ENCODE measurements at regions not wholly inside any gene's neighbourhood (a gene's known extent, or its start where the extent isn't known, plus 50 kb on each side); places are given as distances from the start of the nearest gene placed in this dataset.
"Not testable (repeated sequence)": the region's sequence is repeated elsewhere in the genome, so short reads cannot be mapped to it uniquely, and the experiment has no call there.

GRCh38 chr1:203559523-203559922 lies 65.6 kb downstream of the OPTC start:
- H3K27me3 ChIP-seq (ENCODE audit: insufficient read depth, low read depth, low read length) = no peaks in the 10 kb centered on the region
- no peak overlapping the region for H3K4me2 ChIP-seq (ENCODE audit: low read length)
- H4K20me1 ChIP-seq (ENCODE audit: insufficient read depth) = no peaks in the 10 kb centered on the region
- H3K9me2 ChIP-seq (ENCODE audit: insufficient read depth, low read length) = no peaks in the 10 kb centered on the region
- H3K36me3 ChIP-seq (ENCODE audit: insufficient read depth, low read length) = no peaks in the 10 kb centered on the region
- H3K9me3 ChIP-seq (ENCODE audit: low read length) = no peaks in the 10 kb centered on the region
- H3K4me3 ChIP-seq (ENCODE audit: low read length) = no peak overlapping the region
- H3K9ac ChIP-seq (ENCODE audit: low read length) = no peak overlapping the region
- no peaks in the 10 kb centered on the region for H3K79me2 ChIP-seq (replicated peaks; ENCODE audit: insufficient read depth, low read length)
- TF ChIP-seq RAD21 (conservative IDR thresholded peaks at IDR 0.05) (no peak), REST (IDR thresholded peaks at IDR 0.05; ENCODE audit: borderline replicate concordance) (no peak), EP300 (conservative IDR thresholded peaks at IDR 0.05; ENCODE audit: poor library complexity, severe bottlenecking) (no peak), POLR2AphosphoS5 (IDR thresholded peaks at IDR 0.05) (no peak), TAF1 (IDR thresholded peaks at IDR 0.05; ENCODE audit: low read depth) (no peak), MXI1 (conservative IDR thresholded peaks at IDR 0.05; ENCODE audit: poor library complexity, severe bottlenecking) (no peak), SMC3 (conservative IDR thresholded peaks at IDR 0.05; ENCODE audit: poor library complexity) (no peak), EZH2 (IDR thresholded peaks at IDR 0.05; ENCODE audit: borderline replicate concordance, insufficient read depth, low read length, poor library complexity, severe bottlenecking) (no peak), CTCF (IDR thresholded peaks at IDR 0.05; ENCODE audit: poor library complexity, severe bottlenecking) (no peak)
- no peaks in the 10 kb centered on the region for H3F3A ChIP-seq (ENCODE audit: insufficient read depth, low read length, poor library complexity, severe bottlenecking)
- no peak overlapping the region for H2AFZ ChIP-seq (ENCODE audit: low read depth, low read length)
- H3K27ac ChIP-seq (ENCODE audit: low read length) = no peak overlapping the region

GRCh38 chr1:203561761-203562160 lies 64.9 kb upstream of the ATP2B4 start:
- H3K4me2 ChIP-seq (ENCODE audit: low read length); H3K4me3 ChIP-seq (ENCODE audit: low read length); H3K9ac ChIP-seq (ENCODE audit: low read length); H3K9me3 ChIP-seq (ENCODE audit: low read length); H4K20me1 ChIP-seq (ENCODE audit: insufficient read depth); H3F3A ChIP-seq (ENCODE audit: insufficient read depth, low read length, poor library complexity, severe bottlenecking); H3K27me3 ChIP-seq (ENCODE audit: insufficient read depth, low read depth, low read length); H3K9me2 ChIP-seq (ENCODE audit: insufficient read depth, low read length); H2AFZ ChIP-seq (ENCODE audit: low read depth, low read length); H3K79me2 ChIP-seq (replicated peaks; ENCODE audit: insufficient read depth, low read length); H3K36me3 ChIP-seq (ENCODE audit: insufficient read depth, low read length); H3K27ac ChIP-seq (ENCODE audit: low read length): not testable (repeated sequence)

- no peak overlapping the region for H3K9ac ChIP-seq (ENCODE audit: low read length)
- no peaks in the 10 kb centered on the region for H3K9me3 ChIP-seq (ENCODE audit: low read length)
- no peak for TF ChIP-seq MXI1 (conservative IDR thresholded peaks at IDR 0.05; ENCODE audit: poor library complexity, severe bottlenecking)
- no peak for TF ChIP-seq SMC3 (conservative IDR thresholded peaks at IDR 0.05; ENCODE audit: poor library complexity)
- no peaks in the 10 kb centered on the region for H4K20me1 ChIP-seq (ENCODE audit: insufficient read depth)
- H3K4me3 ChIP-seq (ENCODE audit: low read length) = no peak overlapping the region
- no peak overlapping the region for H3K27ac ChIP-seq (ENCODE audit: low read length)
- H2AFZ ChIP-seq (ENCODE audit: low read depth, low read length) = no peak overlapping the region
- H3F3A ChIP-seq (ENCODE audit: insufficient read depth, low read length, poor library complexity, severe bottlenecking) = no peaks in the 10 kb centered on the region
- no peak overlapping the region for H3K4me2 ChIP-seq (ENCODE audit: low read length)
- no peaks in the 10 kb centered on the region for H3K79me2 ChIP-seq (replicated peaks; ENCODE audit: insufficient read depth, low read length)
- no peaks in the 10 kb centered on the region for H3K27me3 ChIP-seq (ENCODE audit: insufficient read depth, low read depth, low read length)
- H3K36me3 ChIP-seq (ENCODE audit: insufficient read depth, low read length) = no peaks in the 10 kb centered on the region
- no peaks in the 10 kb centered on the region for H3K9me2 ChIP-seq (ENCODE audit: insufficient read depth, low read length)
Measured at GRCh38 chr1:203563291-203563690, 63.3 kb upstream of the ATP2B4 start.

Data from neural cell (in vitro differentiated cells).